ENCODE measurements at regions not wholly inside any gene's neighbourhood (a gene's known extent, or its start where the extent isn't known, plus 50 kb on each side); places are given as distances from the start of the nearest gene placed in this dataset.

- no peak for DNase-seq
Measured at GRCh38 chr1:56416495-56416894, 162.9 kb downstream of the PLPP3 start.

- DNase-seq: no peak
Measured at GRCh38 chr1:56415720-56416119, 163.6 kb downstream of the PLPP3 start.

GRCh38 chr1:56415258-56415657 lies 164.1 kb downstream of the PLPP3 start:
- DNase-seq: no peak

GRCh38 chr1:56414728-56415224 lies 164.6 kb downstream of the PLPP3 start:
- DNase-seq: peak; percentile 30

- no peak for DNase-seq
Measured at GRCh38 chr1:56413671-56414199, 165.6 kb downstream of the PLPP3 start.

GRCh38 chr1:56411484-56412180 lies 167.7 kb downstream of the PLPP3 start:
- DNase-seq: no peak

GRCh38 chr1:56411021-56411420 lies 168.3 kb downstream of the PLPP3 start:
- DNase-seq: no peak

GRCh38 chr1:56410405-56410804 lies 169.0 kb downstream of the PLPP3 start:
- no peak for DNase-seq

- no peak for DNase-seq
Measured at GRCh38 chr1:56409112-56409691, 170.2 kb downstream of the PLPP3 start.

- no peak for DNase-seq
Measured at GRCh38 chr1:56406821-56407220, 172.5 kb downstream of the PLPP3 start.

GRCh38 chr1:56404561-56405030 lies 174.8 kb downstream of the PLPP3 start:
- DNase-seq: no peak

GRCh38 chr1:56404066-56404465 lies 175.3 kb downstream of the PLPP3 start:
- no peak for DNase-seq

GRCh38 chr1:56403321-56403720 lies 176.0 kb downstream of the PLPP3 start:
- DNase-seq: no peak

GRCh38 chr1:56401191-56401590 lies 178.2 kb downstream of the PLPP3 start:
- DNase-seq: no peak

GRCh38 chr1:56400526-56400925 lies 178.8 kb downstream of the PLPP3 start:
- DNase-seq: no peak

- DNase-seq: no peak
Measured at GRCh38 chr1:56399795-56400194, 179.6 kb downstream of the PLPP3 start.

- no peak for DNase-seq
Measured at GRCh38 chr1:56399326-56399725, 180.0 kb downstream of the PLPP3 start.

GRCh38 chr1:56397811-56398231 lies 181.5 kb downstream of the PLPP3 start:
- DNase-seq: no peak

- DNase-seq: no peak
Measured at GRCh38 chr1:56397409-56397808, 182.0 kb downstream of the PLPP3 start.

- no peak for DNase-seq
Measured at GRCh38 chr1:56396581-56396980, 182.8 kb downstream of the PLPP3 start.

- no peak for DNase-seq
Measured at GRCh38 chr1:56395776-56396175, 183.6 kb downstream of the PLPP3 start.

GRCh38 chr1:56394298-56394697 lies 185.1 kb downstream of the PLPP3 start:
- DNase-seq: no peak

- DNase-seq: no peak
Measured at GRCh38 chr1:56390934-56391731, 188.2 kb downstream of the PLPP3 start.

Measured in NCI-H510A (cell line).